KBM-7 (cell line): ENCODE measurements at regions not wholly inside any gene's neighbourhood (a gene's known extent, or its start where the extent isn't known, plus 50 kb on each side); places are given as distances from the start of the nearest gene placed in this dataset.

Source experiments
- DNase-seq: peaks from one replicate; pipeline ENCODE4 v3.0.0-alpha.2; 2015
- in situ Hi-C: fragments of 300-500 bp; cut with MboI; formaldehyde crosslinking; loops from 2 replicates; pipeline ENCODE4 v1.14.3; 2020; ENCODE audit warnings: low sequenced_read_pairs, low pct_unique_long_range_greater_than_20kb, mixed read lengths

GRCh38 chr16:73543331-73543969 lies 495.5 kb upstream of the ZFHX3 start:
- in situ Hi-C loops = no loop called here
- no peak for DNase-seq

- in situ Hi-C loops = no loop called here
- DNase-seq = no peak
These were observed 495.0 kb upstream of the ZFHX3 start for GRCh38 chr16:73542885-73543284.

- no peak for DNase-seq
- in situ Hi-C loops = no loop called here
These were observed 490.0 kb upstream of the ZFHX3 start for GRCh38 chr16:73537921-73538320.

- in situ Hi-C loops = no loop called here
- DNase-seq = no peak
These were observed 489.0 kb upstream of the ZFHX3 start for GRCh38 chr16:73536931-73537330.

GRCh38 chr16:73531021-73531420 lies 483.1 kb upstream of the ZFHX3 start:
- in situ Hi-C loops = no loop called here
- DNase-seq = no peak

- in situ Hi-C loops = no loop called here
- no peak for DNase-seq
These were observed 482.6 kb upstream of the ZFHX3 start for GRCh38 chr16:73530529-73530928.

GRCh38 chr16:73529303-73530012 lies 481.5 kb upstream of the ZFHX3 start:
- in situ Hi-C loops = no loop called here
- no peak for DNase-seq

- in situ Hi-C loops = no loop called here
- DNase-seq = no peak
These were observed 479.3 kb upstream of the ZFHX3 start for GRCh38 chr16:73527187-73527586.

- no peak for DNase-seq
- in situ Hi-C loops = no loop called here
These were observed 478.3 kb upstream of the ZFHX3 start for GRCh38 chr16:73526011-73526804.

GRCh38 chr16:73523209-73523608 lies 475.3 kb upstream of the ZFHX3 start:
- in situ Hi-C loops = no loop called here

GRCh38 chr16:73521499-73521898 lies 473.6 kb upstream of the ZFHX3 start:
- DNase-seq = no peak
- in situ Hi-C loops = no loop called here

More at GRCh38 chr16:73523209-73523608, 475.3 kb upstream of the ZFHX3 start:
- DNase-seq = no peak

GRCh38 chr16:73515616-73516015 lies 467.7 kb upstream of the ZFHX3 start:
- DNase-seq = no peak
- in situ Hi-C loops = no loop called here

- no peak for DNase-seq
- in situ Hi-C loops = no loop called here
These were observed 462.9 kb upstream of the ZFHX3 start for GRCh38 chr16:73510852-73511251.

GRCh38 chr16:73506568-73507056 lies 458.7 kb upstream of the ZFHX3 start:
- DNase-seq = no peak

GRCh38 chr16:73505577-73505976 lies 457.6 kb upstream of the ZFHX3 start:
- in situ Hi-C loops = no loop called here
- no peak for DNase-seq

More at GRCh38 chr16:73506568-73507056, 458.7 kb upstream of the ZFHX3 start:
- in situ Hi-C loops = no loop called here

GRCh38 chr16:73504591-73505575 lies 457.0 kb upstream of the ZFHX3 start:
- DNase-seq = no peak
- in situ Hi-C loops = no loop called here

- in situ Hi-C loops = no loop called here
- no peak for DNase-seq
These were observed 455.2 kb upstream of the ZFHX3 start for GRCh38 chr16:73503093-73503492.

GRCh38 chr16:73499276-73499675 lies 451.3 kb upstream of the ZFHX3 start:
- in situ Hi-C loops = no loop called here
- no peak for DNase-seq

- in situ Hi-C loops = no loop called here
- DNase-seq = no peak
These were observed 438.0 kb upstream of the ZFHX3 start for GRCh38 chr16:73485880-73486279.
